ENCODE measurements at regions not wholly inside any gene's neighbourhood (a gene's known extent, or its start where the extent isn't known, plus 50 kb on each side); places are given as distances from the start of the nearest gene placed in this dataset.

GRCh38 chr3:22969276-22969675 is 233.9 kb upstream of the UBE2E2 start:
- Histone ChIP-seq H3K9ac (ENCODE audit: insufficient read length) (no peak overlapping the region), H3K9me3 (ENCODE audit: low read depth, low read length) (no peaks in the 10 kb centered on the region), H3K36me3 (ENCODE audit: insufficient read depth, low read length) (no peaks in the 10 kb centered on the region), H3K4me3 (no peak overlapping the region), H3K27ac (no peak overlapping the region)
- no peak for DNase-seq (ENCODE audit: low read depth, low spot score)
- TF ChIP-seq POLR2AphosphoS5 (IDR thresholded peaks at IDR 0.05; ENCODE audit: borderline replicate concordance, low read depth, low read length) (no peak), EZH2 (IDR thresholded peaks at IDR 0.05) (no peak), FOXP2 (optimal IDR thresholded peaks at IDR 0.05; ENCODE audit: control extremely low read depth, extremely low read length, insufficient read depth) (no peak)

DNA sequence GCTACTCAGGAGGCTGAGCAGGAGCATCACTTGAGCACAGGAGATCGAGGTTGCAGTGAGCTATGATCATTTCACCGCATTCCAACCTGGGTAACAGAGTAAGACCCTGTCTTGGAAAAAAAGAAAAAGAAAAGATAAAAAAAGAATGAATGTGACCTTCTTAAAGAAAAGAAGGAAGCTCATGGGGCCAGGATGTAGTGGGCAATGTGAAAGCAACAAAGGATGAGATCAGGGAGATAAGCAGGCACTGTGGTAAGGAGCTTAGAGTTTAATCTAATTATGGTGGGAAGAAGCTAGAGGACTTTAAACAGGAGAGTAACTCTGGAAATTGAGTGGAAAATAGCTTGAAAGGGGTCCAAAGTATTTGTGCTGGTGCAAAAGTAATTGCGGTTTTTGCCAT is 231.6 kb upstream of the UBE2E2 start:
- no peak overlapping the region for H3K4me3 ChIP-seq
- TF ChIP-seq FOXP2 (optimal IDR thresholded peaks at IDR 0.05; ENCODE audit: control extremely low read depth, extremely low read length, insufficient read depth) = no peak
- H3K36me3 ChIP-seq (ENCODE audit: insufficient read depth, low read length) = no peaks in the 10 kb centered on the region
- H3K9me3 ChIP-seq (ENCODE audit: low read depth, low read length) = no peaks in the 10 kb centered on the region
- no peak for DNase-seq (ENCODE audit: low read depth, low spot score)
- H3K27ac ChIP-seq = no peak overlapping the region
- no peak overlapping the region for H3K9ac ChIP-seq (ENCODE audit: insufficient read length)

DNA sequence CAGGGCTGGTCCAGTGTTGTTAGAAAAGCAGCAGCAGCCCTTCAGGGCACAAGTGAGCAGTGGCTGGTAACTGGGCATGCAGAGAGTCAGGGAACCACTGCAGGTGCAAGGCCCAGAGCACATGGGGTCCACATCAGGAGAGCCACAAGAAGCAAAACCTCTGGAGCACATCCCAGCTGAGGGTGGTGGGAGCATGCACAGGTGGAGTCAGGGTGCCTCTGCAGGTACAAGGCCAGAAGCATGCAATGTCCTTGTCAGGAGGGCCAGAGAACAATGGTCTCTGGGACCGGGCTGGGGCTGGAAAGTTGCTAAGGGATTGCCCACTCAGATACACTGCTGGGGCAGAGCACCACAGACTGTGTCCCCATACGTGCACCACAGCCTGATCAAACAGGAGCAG is 226.1 kb upstream of the UBE2E2 start:
- H3K27ac ChIP-seq = no peak overlapping the region
- DNase-seq (ENCODE audit: low read depth, low spot score) = no peak
- H3K9me3 ChIP-seq (ENCODE audit: low read depth, low read length) = no peaks in the 10 kb centered on the region
- H3K4me3 ChIP-seq = no peak overlapping the region
- TF ChIP-seq POLR2AphosphoS5 (IDR thresholded peaks at IDR 0.05; ENCODE audit: borderline replicate concordance, low read depth, low read length) = no peak
- TF ChIP-seq FOXP2 (optimal IDR thresholded peaks at IDR 0.05; ENCODE audit: control extremely low read depth, extremely low read length, insufficient read depth) = no peak
- TF ChIP-seq EZH2 (IDR thresholded peaks at IDR 0.05) = no peak
- H3K9ac ChIP-seq (ENCODE audit: insufficient read length) = no peak overlapping the region
- no peaks in the 10 kb centered on the region for H3K36me3 ChIP-seq (ENCODE audit: insufficient read depth, low read length)

DNA sequence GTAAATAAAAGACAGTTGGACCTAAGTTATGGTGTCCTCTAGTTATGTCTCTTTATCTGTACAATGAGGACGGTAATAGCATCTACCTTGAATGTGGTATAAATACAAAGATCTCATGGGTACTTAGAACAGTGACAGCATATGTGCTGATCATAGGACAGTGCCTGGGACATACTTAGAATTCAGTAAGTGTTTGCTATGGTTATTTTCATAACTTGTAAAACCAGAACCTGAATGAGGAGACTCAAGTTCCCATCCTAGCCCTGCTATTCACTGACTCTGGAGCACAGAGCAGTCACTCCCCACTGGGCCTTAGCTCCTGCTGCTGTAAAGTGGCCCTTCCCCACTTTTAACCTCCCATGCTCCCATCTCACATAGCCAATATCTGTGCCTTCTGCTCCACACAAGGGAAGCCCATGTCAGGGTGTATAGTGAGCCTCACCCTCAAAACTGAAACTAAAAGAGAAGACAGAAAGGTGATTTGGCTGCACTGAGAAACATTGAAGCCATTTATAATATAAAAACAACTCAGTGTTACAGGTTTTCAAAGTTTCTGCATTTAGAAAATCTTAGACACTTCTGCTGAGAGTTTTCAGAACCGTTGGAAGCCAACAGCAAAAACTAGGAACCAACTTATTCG is 225.4 kb upstream of the UBE2E2 start:
- Histone ChIP-seq H3K27ac (no peak overlapping the region), H3K9me3 (ENCODE audit: low read depth, low read length) (no peaks in the 10 kb centered on the region), H3K36me3 (ENCODE audit: insufficient read depth, low read length) (no peaks in the 10 kb centered on the region), H3K9ac (ENCODE audit: insufficient read length) (no peak overlapping the region), H3K4me3 (no peak overlapping the region)
- no peak for DNase-seq (ENCODE audit: low read depth, low spot score)
- TF ChIP-seq POLR2AphosphoS5 (IDR thresholded peaks at IDR 0.05; ENCODE audit: borderline replicate concordance, low read depth, low read length) = no peak
- TF ChIP-seq EZH2 (IDR thresholded peaks at IDR 0.05) = no peak

- H3K27ac ChIP-seq = no peak overlapping the region
- no peaks in the 10 kb centered on the region for H3K36me3 ChIP-seq (ENCODE audit: insufficient read depth, low read length)
- H3K4me3 ChIP-seq = no peak overlapping the region
- no peak for DNase-seq (ENCODE audit: low read depth, low spot score)
- TF ChIP-seq EZH2 (IDR thresholded peaks at IDR 0.05) (no peak), POLR2AphosphoS5 (IDR thresholded peaks at IDR 0.05; ENCODE audit: borderline replicate concordance, low read depth, low read length) (no peak), FOXP2 (optimal IDR thresholded peaks at IDR 0.05; ENCODE audit: control extremely low read depth, extremely low read length, insufficient read depth) (no peak)
- no peak overlapping the region for H3K9ac ChIP-seq (ENCODE audit: insufficient read length)
- H3K9me3 ChIP-seq (ENCODE audit: low read depth, low read length) = no peaks in the 10 kb centered on the region
Measured at GRCh38 chr3:22979581-22979980, 223.5 kb upstream of the UBE2E2 start.

- no peak overlapping the region for H3K4me3 ChIP-seq
- H3K27ac ChIP-seq = no peak overlapping the region
- no peaks in the 10 kb centered on the region for H3K9me3 ChIP-seq (ENCODE audit: low read depth, low read length)
- no peak for TF ChIP-seq POLR2AphosphoS5 (IDR thresholded peaks at IDR 0.05; ENCODE audit: borderline replicate concordance, low read depth, low read length)
- TF ChIP-seq FOXP2 (optimal IDR thresholded peaks at IDR 0.05; ENCODE audit: control extremely low read depth, extremely low read length, insufficient read depth) = no peak
- no peak for TF ChIP-seq EZH2 (IDR thresholded peaks at IDR 0.05)
- H3K36me3 ChIP-seq (ENCODE audit: insufficient read depth, low read length) = no peaks in the 10 kb centered on the region
- DNase-seq (ENCODE audit: low read depth, low spot score) = no peak
- H3K9ac ChIP-seq (ENCODE audit: insufficient read length) = no peak overlapping the region
Measured at GRCh38 chr3:22980346-22980745, 222.8 kb upstream of the UBE2E2 start.

- DNase-seq (ENCODE audit: low read depth, low spot score) = no peak
- no peaks in the 10 kb centered on the region for H3K36me3 ChIP-seq (ENCODE audit: insufficient read depth, low read length)
- TF ChIP-seq FOXP2 (optimal IDR thresholded peaks at IDR 0.05; ENCODE audit: control extremely low read depth, extremely low read length, insufficient read depth) (no peak), POLR2AphosphoS5 (IDR thresholded peaks at IDR 0.05; ENCODE audit: borderline replicate concordance, low read depth, low read length) (no peak), EZH2 (IDR thresholded peaks at IDR 0.05) (no peak)
Measured at GRCh38 chr3:22981166-22981565, 222.0 kb upstream of the UBE2E2 start.

GRCh38 chr3:22981861-22982260 is 221.3 kb upstream of the UBE2E2 start:
- DNase-seq (ENCODE audit: low read depth, low spot score) = no peak

More at GRCh38 chr3:22981166-22981565, 222.0 kb upstream of the UBE2E2 start:
- Histone ChIP-seq H3K9ac (ENCODE audit: insufficient read length) (no peak overlapping the region), H3K4me3 (no peak overlapping the region), H3K27ac (no peak overlapping the region), H3K9me3 (ENCODE audit: low read depth, low read length) (no peaks in the 10 kb centered on the region)

GRCh38 chr3:22982981-22983587 is 220.0 kb upstream of the UBE2E2 start:
- Histone ChIP-seq H3K27ac (no peak overlapping the region), H3K9me3 (ENCODE audit: low read depth, low read length) (no peaks in the 10 kb centered on the region), H3K36me3 (ENCODE audit: insufficient read depth, low read length) (no peaks in the 10 kb centered on the region), H3K9ac (ENCODE audit: insufficient read length) (no peak overlapping the region), H3K4me3 (no peak overlapping the region)
- DNase-seq (ENCODE audit: low read depth, low spot score) = no peak
- TF ChIP-seq POLR2AphosphoS5 (IDR thresholded peaks at IDR 0.05; ENCODE audit: borderline replicate concordance, low read depth, low read length) (no peak), FOXP2 (optimal IDR thresholded peaks at IDR 0.05; ENCODE audit: control extremely low read depth, extremely low read length, insufficient read depth) (no peak)

More at GRCh38 chr3:22981861-22982260, 221.3 kb upstream of the UBE2E2 start:
- Histone ChIP-seq H3K27ac (no peak overlapping the region), H3K9ac (ENCODE audit: insufficient read length) (no peak overlapping the region), H3K4me3 (no peak overlapping the region), H3K9me3 (ENCODE audit: low read depth, low read length) (no peaks in the 10 kb centered on the region), H3K36me3 (ENCODE audit: insufficient read depth, low read length) (no peaks in the 10 kb centered on the region)
- TF ChIP-seq EZH2 (IDR thresholded peaks at IDR 0.05) = no peak

Measured in SK-N-MC (cell line).